Skeletal muscle tissue (tissue), 3 donors: ENCODE measurements at regions not wholly inside any gene's neighbourhood (a gene's known extent, or its start where the extent isn't known, plus 50 kb on each side); places are given as distances from the start of the nearest gene placed in this dataset.
"Not testable (repeated sequence)": the region's sequence is repeated elsewhere in the genome, so short reads cannot be mapped to it uniquely, and the experiment has no call there.

ENCODE experiments used
- H3K27ac ChIP-seq: one replicate; pipeline ENCODE4 v1.7.0; 2013; ENCODE audit warnings: mild to moderate bottlenecking, low read depth, low read length, inconsistent platforms
- H3K27me3 ChIP-seq, 3 donors: one replicate each; pipeline ENCODE4 v1.7.0; 2013; ENCODE audit warnings: low read length in 3 of 3; ENCODE audit not compliant: control insufficient read depth in 3 of 3, insufficient read depth in 3 of 3
- H3K36me3 ChIP-seq, 3 donors: one replicate each; pipeline ENCODE4 v1.7.0; 2013; ENCODE audit warnings: low read length in 3 of 3; ENCODE audit not compliant: control insufficient read depth in 3 of 3, insufficient read depth in 3 of 3
- H3K4me1 ChIP-seq, 3 donors: one replicate each; pipeline ENCODE4 v1.7.0; 2013; ENCODE audit warnings: low read length in 3 of 3, mild to moderate bottlenecking in 3 of 3; ENCODE audit not compliant: control insufficient read depth in 3 of 3, insufficient read depth in 3 of 3
- H3K4me3 ChIP-seq, 3 donors: one replicate each; pipeline ENCODE4 v1.7.0; 2013; ENCODE audit warnings: low read length in 3 of 3
- H3K9ac ChIP-seq, 3 donors: one replicate each; pipeline ENCODE4 v1.7.0; 2013; ENCODE audit warnings: low read length in 3 of 3, mild to moderate bottlenecking in 3 of 3, moderate library complexity in 2 of 3, low read depth in 1 of 3
- H3K9me3 ChIP-seq, 3 donors: one replicate each; pipeline ENCODE4 v1.7.0; 2013; ENCODE audit warnings: low read length in 3 of 3; ENCODE audit not compliant: control insufficient read depth in 3 of 3
- donor health status: Osteomylitis.

GRCh38 chrX:130467936-130468335, 66.1 kb downstream of the RBMX2 start:
- Histone ChIP-seq H3K27me3 (no peaks in the 10 kb centered on the region), H3K4me3 (no peak overlapping the region), H3K4me1 (no peaks in the 10 kb centered on the region), H3K27ac (no peak overlapping the region), H3K9ac (no peak overlapping the region), H3K9me3 (no peaks in the 10 kb centered on the region), H3K36me3 (no peaks in the 10 kb centered on the region)

- no peaks in the 10 kb centered on the region for H3K27me3 ChIP-seq
- no peaks in the 10 kb centered on the region for H3K36me3 ChIP-seq
- H3K27ac ChIP-seq: no peak overlapping the region
- H3K9me3 ChIP-seq: no peaks in the 10 kb centered on the region
- H3K4me3 ChIP-seq: no peak overlapping the region
- no peaks in the 10 kb centered on the region for H3K4me1 ChIP-seq
- no peak overlapping the region for H3K9ac ChIP-seq
Observed at GRCh38 chrX:130468395-130468923, 66.7 kb downstream of the RBMX2 start.

- H3K9ac ChIP-seq: no peak overlapping the region
- no peak overlapping the region for H3K27ac ChIP-seq
- H3K4me3 ChIP-seq: no peak overlapping the region
- no peaks in the 10 kb centered on the region for H3K36me3 ChIP-seq
- H3K4me1 ChIP-seq: no peaks in the 10 kb centered on the region
- no peaks in the 10 kb centered on the region for H3K9me3 ChIP-seq
- H3K27me3 ChIP-seq: no peaks in the 10 kb centered on the region
Observed at GRCh38 chrX:130482871-130483270, 81.1 kb downstream of the RBMX2 start.

- Histone ChIP-seq H3K9ac (no peak overlapping the region), H3K27me3 (no peaks in the 10 kb centered on the region), H3K4me1 (no peaks in the 10 kb centered on the region), H3K36me3 (no peaks in the 10 kb centered on the region), H3K4me3 (no peak overlapping the region), H3K27ac (no peak overlapping the region), H3K9me3 (no peaks in the 10 kb centered on the region)
Observed at GRCh38 chrX:130485870-130486269, 84.1 kb downstream of the RBMX2 start.

GRCh38 chrX:130495502-130495901, 93.7 kb downstream of the RBMX2 start:
- not testable (repeated sequence) for H3K27ac ChIP-seq, H3K4me1 ChIP-seq, H3K27me3 ChIP-seq, H3K36me3 ChIP-seq, H3K9ac ChIP-seq, H3K9me3 ChIP-seq, H3K4me3 ChIP-seq

- Histone ChIP-seq H3K27ac (no peak overlapping the region), H3K36me3 (no peaks in the 10 kb centered on the region), H3K4me1 (no peaks in the 10 kb centered on the region), H3K9me3 (no peaks in the 10 kb centered on the region), H3K4me3 (no peak overlapping the region), H3K27me3 (no peaks in the 10 kb centered on the region), H3K9ac (no peak overlapping the region)
Observed at GRCh38 chrX:130497531-130497930, 95.7 kb downstream of the RBMX2 start.

- no peaks in the 10 kb centered on the region for H3K36me3 ChIP-seq
- no peaks in the 10 kb centered on the region for H3K9me3 ChIP-seq
- no peak overlapping the region for H3K4me3 ChIP-seq
- no peaks in the 10 kb centered on the region for H3K4me1 ChIP-seq
- H3K27me3 ChIP-seq: no peaks in the 10 kb centered on the region
- no peak overlapping the region for H3K9ac ChIP-seq
- no peak overlapping the region for H3K27ac ChIP-seq
Observed at GRCh38 chrX:130498653-130499274, 97.0 kb downstream of the RBMX2 start.

GRCh38 chrX:130502016-130502570, 100.3 kb downstream of the RBMX2 start:
- H3K27me3 ChIP-seq: no peaks in the 10 kb centered on the region
- no peak overlapping the region for H3K27ac ChIP-seq
- no peaks in the 10 kb centered on the region for H3K4me1 ChIP-seq
- no peaks in the 10 kb centered on the region for H3K36me3 ChIP-seq
- no peak overlapping the region for H3K9ac ChIP-seq
- H3K9me3 ChIP-seq: no peaks in the 10 kb centered on the region
- H3K4me3 ChIP-seq: no peak overlapping the region

- H3K27me3 ChIP-seq: no peaks in the 10 kb centered on the region
- H3K36me3 ChIP-seq: no peaks in the 10 kb centered on the region
- H3K4me1 ChIP-seq: no peaks in the 10 kb centered on the region
- H3K27ac ChIP-seq: no peak overlapping the region
- H3K9me3 ChIP-seq: no peaks in the 10 kb centered on the region
- H3K4me3 ChIP-seq: no peak overlapping the region
- no peak overlapping the region for H3K9ac ChIP-seq
Observed at GRCh38 chrX:130504019-130504418, 102.2 kb downstream of the RBMX2 start.

GRCh38 chrX:130507015-130507414, 105.2 kb downstream of the RBMX2 start:
- Histone ChIP-seq H3K9me3 (no peaks in the 10 kb centered on the region), H3K9ac (no peak overlapping the region), H3K4me1 (no peaks in the 10 kb centered on the region), H3K4me3 (no peak overlapping the region), H3K27ac (no peak overlapping the region), H3K36me3 (no peaks in the 10 kb centered on the region), H3K27me3 (no peaks in the 10 kb centered on the region)
